GM20431 (cell line): ENCODE measurements at regions not wholly inside any gene's neighbourhood (a gene's known extent, or its start where the extent isn't known, plus 50 kb on each side); places are given as distances from the start of the nearest gene placed in this dataset.

Experiments
- in situ Hi-C: fragments of 300-500 bp; cut with MseI, MboI; formaldehyde crosslinking; loops from one replicate; pipeline ENCODE4 v1.15.0; 2020; ENCODE audit warnings: low sequenced_read_pairs; ENCODE audit not compliant: unreplicated experiment

GRCh38 chr2:120401275-120402066, 55.5 kb downstream of the INHBB start:
- in situ Hi-C loops = no loop called here

GRCh38 chr2:120402067-120402433, 56.1 kb downstream of the INHBB start:
- in situ Hi-C loops = no loop called here

- in situ Hi-C loops = no loop called here
Measured at GRCh38 chr2:120402508-120402907, 56.6 kb downstream of the INHBB start.

- in situ Hi-C loops = no loop called here
Measured at GRCh38 chr2:120403261-120403660, 57.3 kb downstream of the INHBB start.

GRCh38 chr2:120403676-120404075, 57.7 kb downstream of the INHBB start:
- in situ Hi-C loops = no loop called here

GRCh38 chr2:120404274-120404673, 58.3 kb downstream of the INHBB start:
- in situ Hi-C loops = no loop called here

GRCh38 chr2:120404941-120405758, 59.2 kb downstream of the INHBB start:
- in situ Hi-C loops = no loop called here

- in situ Hi-C loops = no loop called here
Measured at GRCh38 chr2:120405759-120406099, 59.8 kb downstream of the INHBB start.

GRCh38 chr2:120406566-120406965, 60.6 kb downstream of the INHBB start:
- in situ Hi-C loops = no loop called here

- in situ Hi-C loops = no loop called here
Measured at GRCh38 chr2:120410487-120410886, 64.6 kb downstream of the INHBB start.

- in situ Hi-C loops = no loop called here
Measured at GRCh38 chr2:120415060-120415459, 69.1 kb downstream of the INHBB start.

GRCh38 chr2:120415728-120416509, 70.0 kb downstream of the INHBB start:
- in situ Hi-C loops = no loop called here

GRCh38 chr2:120418174-120418787, 72.3 kb downstream of the INHBB start:
- in situ Hi-C loops = no loop called here

- in situ Hi-C loops = no loop called here
Measured at GRCh38 chr2:120419073-120419472, 73.1 kb downstream of the INHBB start.

- in situ Hi-C loops = no loop called here
Measured at GRCh38 chr2:120419955-120420354, 74.0 kb downstream of the INHBB start.

GRCh38 chr2:120421126-120421829, 75.3 kb downstream of the INHBB start:
- in situ Hi-C loops = no loop called here

GRCh38 chr2:120421830-120422175, 75.9 kb downstream of the INHBB start:
- in situ Hi-C loops = no loop called here

GRCh38 chr2:120422465-120423160, 76.7 kb downstream of the INHBB start:
- in situ Hi-C loops = no loop called here
